ENCODE measurements at regions not wholly inside any gene's neighbourhood (a gene's known extent, or its start where the extent isn't known, plus 50 kb on each side); places are given as distances from the start of the nearest gene placed in this dataset.

DNA sequence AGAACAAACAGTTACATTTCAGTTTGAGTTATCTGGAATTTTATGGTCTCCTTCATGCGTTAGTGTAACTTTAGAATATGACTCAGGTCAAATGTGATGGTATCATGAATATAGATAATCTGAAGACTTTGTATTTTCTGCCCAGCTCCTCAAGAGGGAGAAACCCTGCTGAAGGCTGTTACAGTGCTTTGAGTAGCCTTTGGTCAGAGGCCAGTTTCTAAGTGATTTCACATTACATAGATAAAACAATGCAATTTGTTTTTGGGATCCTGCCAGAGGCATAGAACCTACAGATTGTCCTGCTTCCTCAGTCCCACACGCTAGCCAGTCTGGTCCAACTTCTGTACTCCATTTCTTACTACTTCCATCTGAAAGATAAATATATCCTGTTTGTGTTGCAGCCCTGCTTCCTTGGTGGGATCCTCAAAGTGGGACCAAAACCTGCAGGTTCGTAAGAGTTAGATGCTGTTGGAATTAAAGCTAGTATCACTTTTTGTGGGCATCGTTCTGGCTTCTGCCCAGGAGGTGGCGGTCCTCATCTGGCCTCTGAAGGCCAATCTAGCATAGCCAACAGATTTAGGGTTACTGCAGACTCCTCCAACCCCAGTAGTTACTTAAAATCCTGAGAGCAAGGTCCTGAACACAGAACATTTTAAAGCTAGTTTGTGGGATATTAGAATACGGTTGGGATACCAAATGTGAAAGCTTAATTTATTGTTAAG lies 645.8 kb upstream of the USP24 start:
- H2AFZ ChIP-seq (ENCODE audit: low read depth, low read length): no peak overlapping the region
- no peaks in the 10 kb centered on the region for H3K36me3 ChIP-seq (ENCODE audit: control insufficient read depth in 1 of 2, insufficient read depth in 2 of 2, low read depth in 1 of 2, low read length in 2 of 2)
- no peak overlapping the region for H2BK5ac ChIP-seq (ENCODE audit: low read depth, low read length, poor library complexity, severe bottlenecking)
- no peak overlapping the region for H3K14ac ChIP-seq (ENCODE audit: low read length in 2 of 2)
- H2AK5ac ChIP-seq (ENCODE audit: low read length, severe bottlenecking): no peak overlapping the region
- H4K91ac ChIP-seq (ENCODE audit: low read length): no peak overlapping the region
- H3K4me3 ChIP-seq (ENCODE audit: insufficient read depth in 1 of 2, low read depth in 1 of 2, low read length in 2 of 2): no peak overlapping the region
- H2BK15ac ChIP-seq (ENCODE audit: low read depth, poor library complexity, severe bottlenecking): no peak overlapping the region
- DNase-seq: no peak
- H2BK120ac ChIP-seq (ENCODE audit: low read depth, low read length): no peak overlapping the region
- no peaks in the 10 kb centered on the region for H3K27me3 ChIP-seq (ENCODE audit: control insufficient read depth in 1 of 2, insufficient read depth in 1 of 2, low read length in 2 of 2)
- no peaks in the 10 kb centered on the region for H3K4me1 ChIP-seq (ENCODE audit: control insufficient read depth, insufficient read depth, low read depth, low read length)
- H3K4ac ChIP-seq (ENCODE audit: low read depth in 1 of 2, low read length in 2 of 2): no peak overlapping the region
- WGBS: 67% methylated on average over 3 of the region's 6 CpGs
- H2BK12ac ChIP-seq (ENCODE audit: low read length in 2 of 2): no peak overlapping the region
- H3K9ac ChIP-seq (ENCODE audit: low read length): peak overlapping the region; percentile 48
- H3K27ac ChIP-seq (ENCODE audit: low read length, poor library complexity, severe bottlenecking): no peak overlapping the region
- H3K23ac ChIP-seq (ENCODE audit: low read length in 2 of 2): no peak overlapping the region
- H3K9me3 ChIP-seq (ENCODE audit: control insufficient read depth, low read length): no peaks in the 10 kb centered on the region
- H3K18ac ChIP-seq (ENCODE audit: low read depth in 1 of 2, low read length in 2 of 2): no peak overlapping the region
- H3K4me2 ChIP-seq (ENCODE audit: low read length, poor library complexity, severe bottlenecking): no peak overlapping the region
- no peaks in the 10 kb centered on the region for H3K79me1 ChIP-seq (replicated peaks; ENCODE audit: low read length, poor library complexity, severe bottlenecking)
- H4K8ac ChIP-seq (ENCODE audit: low read length): no peak overlapping the region

DNA sequence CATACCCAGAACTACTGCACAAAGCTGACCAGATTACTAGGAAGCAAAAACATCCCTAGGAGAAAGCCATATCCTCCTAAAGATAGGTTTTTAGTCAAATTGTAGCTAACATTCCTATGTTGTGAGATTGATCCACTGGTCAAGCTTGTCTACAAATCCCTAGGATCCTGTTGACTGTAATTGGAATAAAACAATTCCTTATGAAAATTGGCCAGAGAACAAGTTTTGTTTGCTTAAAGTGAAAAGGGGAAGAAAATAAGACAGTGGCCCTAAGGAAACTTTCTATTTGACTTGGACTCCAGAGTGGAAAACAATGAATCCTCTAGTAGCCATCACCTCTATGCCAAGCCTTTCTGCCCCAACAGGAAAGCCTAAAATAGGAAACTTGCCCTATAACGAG lies 645.2 kb upstream of the USP24 start:
- Histone ChIP-seq H3K9me3 (ENCODE audit: control insufficient read depth, low read length) (no peaks in the 10 kb centered on the region), H3K14ac (ENCODE audit: low read length in 2 of 2) (no peak overlapping the region), H3K4me1 (ENCODE audit: control insufficient read depth, insufficient read depth, low read depth, low read length) (no peaks in the 10 kb centered on the region), H3K9ac (ENCODE audit: low read length) (peak overlapping the region; percentile 48), H3K18ac (ENCODE audit: low read depth in 1 of 2, low read length in 2 of 2) (no peak overlapping the region), H4K91ac (ENCODE audit: low read length) (no peak overlapping the region), H4K8ac (ENCODE audit: low read length) (no peak overlapping the region), H2BK12ac (ENCODE audit: low read length in 2 of 2) (no peak overlapping the region), H2BK15ac (ENCODE audit: low read depth, poor library complexity, severe bottlenecking) (no peak overlapping the region), H3K23ac (ENCODE audit: low read length in 2 of 2) (no peak overlapping the region), H3K36me3 (ENCODE audit: control insufficient read depth in 1 of 2, insufficient read depth in 2 of 2, low read depth in 1 of 2, low read length in 2 of 2) (no peaks in the 10 kb centered on the region), H2BK5ac (ENCODE audit: low read depth, low read length, poor library complexity, severe bottlenecking) (no peak overlapping the region), H3K4me2 (ENCODE audit: low read length, poor library complexity, severe bottlenecking) (no peak overlapping the region), H2AK5ac (ENCODE audit: low read length, severe bottlenecking) (no peak overlapping the region), H2BK120ac (ENCODE audit: low read depth, low read length) (no peak overlapping the region), H3K4me3 (ENCODE audit: insufficient read depth in 1 of 2, low read depth in 1 of 2, low read length in 2 of 2) (no peak overlapping the region), H3K79me1 (replicated peaks; ENCODE audit: low read length, poor library complexity, severe bottlenecking) (no peaks in the 10 kb centered on the region), H3K27me3 (ENCODE audit: control insufficient read depth in 1 of 2, insufficient read depth in 1 of 2, low read length in 2 of 2) (no peaks in the 10 kb centered on the region), H2AFZ (ENCODE audit: low read depth, low read length) (no peak overlapping the region), H3K4ac (ENCODE audit: low read depth in 1 of 2, low read length in 2 of 2) (no peak overlapping the region), H3K27ac (ENCODE audit: low read length, poor library complexity, severe bottlenecking) (no peak overlapping the region)
- no peak for DNase-seq
- no CpG with 5 or more reads among the region's 1 CpG for WGBS

DNA sequence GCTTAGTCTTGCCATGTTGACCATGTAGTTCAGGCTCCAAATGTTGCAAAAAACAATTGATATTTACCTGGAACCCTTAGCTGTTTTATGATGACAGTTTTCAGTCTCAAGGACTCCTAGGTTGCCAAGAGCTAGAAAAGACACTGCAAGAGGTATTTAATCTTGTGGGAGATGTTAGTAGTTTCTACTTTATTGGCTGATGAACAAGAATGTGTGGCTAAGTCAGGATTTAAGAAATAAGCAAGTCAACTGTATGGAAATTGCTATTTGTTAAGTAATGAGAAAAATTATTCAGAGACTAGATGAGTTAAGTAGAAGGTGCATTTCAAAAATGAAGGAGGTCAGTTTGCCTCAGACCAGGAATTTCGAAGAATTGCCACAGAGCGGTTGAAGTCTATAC lies 639.7 kb upstream of the USP24 start:
- DNase-seq: no peak

DNA sequence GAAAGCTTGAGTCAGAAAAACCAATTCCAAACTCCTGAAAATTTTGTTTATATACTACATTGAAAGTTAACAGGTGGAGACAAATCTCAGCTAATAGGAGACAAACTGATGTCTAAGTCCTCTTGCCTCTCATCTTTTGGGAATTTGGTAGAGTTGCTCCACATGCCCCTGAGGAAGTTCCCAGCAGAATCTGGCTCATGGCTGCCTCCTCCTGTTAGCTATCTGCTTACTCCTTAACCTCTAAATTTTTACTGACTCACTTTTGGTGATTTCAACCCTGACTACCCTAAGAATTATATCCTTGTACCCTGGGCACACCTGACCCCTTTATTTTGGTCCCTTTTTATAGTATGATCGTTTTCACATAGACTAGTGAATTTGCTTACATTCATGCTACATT lies 633.7 kb upstream of the USP24 start:
- no peak overlapping the region for H4K8ac ChIP-seq (ENCODE audit: low read length)
- H3K9me3 ChIP-seq (ENCODE audit: control insufficient read depth, low read length): peaks cover 3% of the 10 kb centered on the region
- no peak overlapping the region for H2BK120ac ChIP-seq (ENCODE audit: low read depth, low read length)
- H2BK12ac ChIP-seq (ENCODE audit: low read length in 2 of 2): no peak overlapping the region
- H3K27ac ChIP-seq (ENCODE audit: low read length, poor library complexity, severe bottlenecking): no peak overlapping the region
- no CpG with 5 or more reads among the region's 1 CpG for WGBS
- no peak overlapping the region for H3K14ac ChIP-seq (ENCODE audit: low read length in 2 of 2)
- no peak overlapping the region for H3K18ac ChIP-seq (ENCODE audit: low read depth in 1 of 2, low read length in 2 of 2)
- no peak overlapping the region for H3K4me3 ChIP-seq (ENCODE audit: insufficient read depth in 1 of 2, low read depth in 1 of 2, low read length in 2 of 2)
- H3K27me3 ChIP-seq (ENCODE audit: control insufficient read depth in 1 of 2, insufficient read depth in 1 of 2, low read length in 2 of 2): no peaks in the 10 kb centered on the region
- H3K4ac ChIP-seq (ENCODE audit: low read depth in 1 of 2, low read length in 2 of 2): no peak overlapping the region
- H3K23ac ChIP-seq (ENCODE audit: low read length in 2 of 2): no peak overlapping the region
- no peak overlapping the region for H4K91ac ChIP-seq (ENCODE audit: low read length)
- no peaks in the 10 kb centered on the region for H3K79me1 ChIP-seq (replicated peaks; ENCODE audit: low read length, poor library complexity, severe bottlenecking)
- H3K36me3 ChIP-seq (ENCODE audit: control insufficient read depth in 1 of 2, insufficient read depth in 2 of 2, low read depth in 1 of 2, low read length in 2 of 2): no peaks in the 10 kb centered on the region
- H2AFZ ChIP-seq (ENCODE audit: low read depth, low read length): no peak overlapping the region
- H2BK15ac ChIP-seq (ENCODE audit: low read depth, poor library complexity, severe bottlenecking): no peak overlapping the region
- H2AK5ac ChIP-seq (ENCODE audit: low read length, severe bottlenecking): no peak overlapping the region
- H3K9ac ChIP-seq (ENCODE audit: low read length): no peak overlapping the region
- H3K4me1 ChIP-seq (ENCODE audit: control insufficient read depth, insufficient read depth, low read depth, low read length): no peaks in the 10 kb centered on the region
- DNase-seq: no peak
- no peak overlapping the region for H3K4me2 ChIP-seq (ENCODE audit: low read length, poor library complexity, severe bottlenecking)
- H2BK5ac ChIP-seq (ENCODE audit: low read depth, low read length, poor library complexity, severe bottlenecking): no peak overlapping the region

More for the DNA sequence above, 639.7 kb upstream of the USP24 start:
- no peak overlapping the region for H2BK5ac ChIP-seq (ENCODE audit: low read depth, low read length, poor library complexity, severe bottlenecking)
- no peaks in the 10 kb centered on the region for H3K36me3 ChIP-seq (ENCODE audit: control insufficient read depth in 1 of 2, insufficient read depth in 2 of 2, low read depth in 1 of 2, low read length in 2 of 2)
- H2BK12ac ChIP-seq (ENCODE audit: low read length in 2 of 2): no peak overlapping the region
- no peak overlapping the region for H3K23ac ChIP-seq (ENCODE audit: low read length in 2 of 2)
- no peaks in the 10 kb centered on the region for H3K27me3 ChIP-seq (ENCODE audit: control insufficient read depth in 1 of 2, insufficient read depth in 1 of 2, low read length in 2 of 2)
- no peak overlapping the region for H4K91ac ChIP-seq (ENCODE audit: low read length)
- H3K9ac ChIP-seq (ENCODE audit: low read length): no peak overlapping the region
- H2BK120ac ChIP-seq (ENCODE audit: low read depth, low read length): no peak overlapping the region
- no peak overlapping the region for H3K4me2 ChIP-seq (ENCODE audit: low read length, poor library complexity, severe bottlenecking)
- H2AFZ ChIP-seq (ENCODE audit: low read depth, low read length): no peak overlapping the region
- no peak overlapping the region for H3K4ac ChIP-seq (ENCODE audit: low read depth in 1 of 2, low read length in 2 of 2)
- H3K9me3 ChIP-seq (ENCODE audit: control insufficient read depth, low read length): peaks cover 3% of the 10 kb centered on the region
- H3K18ac ChIP-seq (ENCODE audit: low read depth in 1 of 2, low read length in 2 of 2): no peak overlapping the region
- no peak overlapping the region for H3K27ac ChIP-seq (ENCODE audit: low read length, poor library complexity, severe bottlenecking)
- no peak overlapping the region for H4K8ac ChIP-seq (ENCODE audit: low read length)
- no peak overlapping the region for H3K14ac ChIP-seq (ENCODE audit: low read length in 2 of 2)
- 100% methylated on average over 1 of the region's 2 CpGs for WGBS
- H2BK15ac ChIP-seq (ENCODE audit: low read depth, poor library complexity, severe bottlenecking): no peak overlapping the region
- no peak overlapping the region for H3K4me3 ChIP-seq (ENCODE audit: insufficient read depth in 1 of 2, low read depth in 1 of 2, low read length in 2 of 2)
- H3K4me1 ChIP-seq (ENCODE audit: control insufficient read depth, insufficient read depth, low read depth, low read length): no peaks in the 10 kb centered on the region
- no peak overlapping the region for H2AK5ac ChIP-seq (ENCODE audit: low read length, severe bottlenecking)
- H3K79me1 ChIP-seq (replicated peaks; ENCODE audit: low read length, poor library complexity, severe bottlenecking): no peaks in the 10 kb centered on the region
